Nephron (organoid): ENCODE measurements at regions not wholly inside any gene's neighbourhood (a gene's known extent, or its start where the extent isn't known, plus 50 kb on each side); places are given as distances from the start of the nearest gene placed in this dataset.

Experiments used
- H3K27ac Mint-ChIP-seq, 3 experiments: 2 replicates each; pipeline ENCODE4 v1.8.0; 2020; ENCODE audit warnings: mixed read lengths in 3 of 3, mild to moderate bottlenecking in 2 of 3, moderate library complexity in 1 of 3
- H3K27me3 Mint-ChIP-seq: 2 replicates; pipeline ENCODE4 v1.8.0; 2021; ENCODE audit warnings: low read depth, mild to moderate bottlenecking, moderate library complexity, mixed read lengths
- H3K36me3 Mint-ChIP-seq: 2 replicates; pipeline ENCODE4 v1.8.0; 2020; ENCODE audit warnings: low read depth, mixed read lengths
- H3K4me1 Mint-ChIP-seq: 2 replicates; pipeline ENCODE4 v1.8.0; 2020; ENCODE audit warnings: mixed read lengths
- H3K4me3 Mint-ChIP-seq, 3 experiments: 2 replicates each; pipeline ENCODE4 v1.8.0; 2020; ENCODE audit warnings: mild to moderate bottlenecking in 3 of 3, mixed read lengths in 3 of 3, moderate library complexity in 2 of 3
- H3K9me3 Mint-ChIP-seq: 2 replicates; pipeline ENCODE4 v1.8.0; 2020; ENCODE audit warnings: mixed read lengths
- CTCF ChIP-seq, 3 experiments: fragments of 200-600 bp; sonication (generic); IDR thresholded peaks; one replicate each; pipeline ENCODE4 v1.5.0; 2021; ENCODE audit warnings: antibody characterized with exemption in 3 of 3; ENCODE audit not compliant: unreplicated experiment in 3 of 3

GRCh38 chr15:91556926-91557325 lies 296.6 kb upstream of the SLCO3A1 start:
- no peaks in the 10 kb centered on the region for H3K36me3 Mint-ChIP-seq

GRCh38 chr15:91559066-91559465 lies 294.4 kb upstream of the SLCO3A1 start:
- no peak overlapping the region for H3K4me3 Mint-ChIP-seq
- H3K36me3 Mint-ChIP-seq, result no peaks in the 10 kb centered on the region
- H3K4me1 Mint-ChIP-seq, result no peaks in the 10 kb centered on the region
- no peaks in the 10 kb centered on the region for H3K9me3 Mint-ChIP-seq
- TF ChIP-seq CTCF (IDR thresholded peaks at IDR 0.05; ENCODE audit: unreplicated experiment in 3 of 3), result no peak
- H3K27ac Mint-ChIP-seq, result no peak overlapping the region
- no peaks in the 10 kb centered on the region for H3K27me3 Mint-ChIP-seq

More at GRCh38 chr15:91556926-91557325, 296.6 kb upstream of the SLCO3A1 start:
- no peaks in the 10 kb centered on the region for H3K9me3 Mint-ChIP-seq
- peaks cover 16% of the 10 kb centered on the region for H3K4me1 Mint-ChIP-seq
- H3K4me3 Mint-ChIP-seq, result no peak overlapping the region
- TF ChIP-seq CTCF (IDR thresholded peaks at IDR 0.05; ENCODE audit: unreplicated experiment in 3 of 3), result no peak
- no peak overlapping the region for H3K27ac Mint-ChIP-seq
- H3K27me3 Mint-ChIP-seq, result no peaks in the 10 kb centered on the region

GRCh38 chr15:91561371-91562100 lies 292.0 kb upstream of the SLCO3A1 start:
- TF ChIP-seq CTCF (IDR thresholded peaks at IDR 0.05; ENCODE audit: unreplicated experiment in 3 of 3), result no peak
- Mint-ChIP-seq H3K4me1 (no peaks in the 10 kb centered on the region), H3K36me3 (no peaks in the 10 kb centered on the region), H3K9me3 (no peaks in the 10 kb centered on the region), H3K4me3 (no peak overlapping the region), H3K27me3 (no peaks in the 10 kb centered on the region), H3K27ac (no peak overlapping the region)

GRCh38 chr15:91562698-91563097 lies 290.8 kb upstream of the SLCO3A1 start:
- no peak for TF ChIP-seq CTCF (IDR thresholded peaks at IDR 0.05; ENCODE audit: unreplicated experiment in 3 of 3)
- Mint-ChIP-seq H3K9me3 (no peaks in the 10 kb centered on the region), H3K27ac (no peak overlapping the region), H3K36me3 (no peaks in the 10 kb centered on the region), H3K27me3 (no peaks in the 10 kb centered on the region), H3K4me1 (no peaks in the 10 kb centered on the region), H3K4me3 (no peak overlapping the region)

DNA sequence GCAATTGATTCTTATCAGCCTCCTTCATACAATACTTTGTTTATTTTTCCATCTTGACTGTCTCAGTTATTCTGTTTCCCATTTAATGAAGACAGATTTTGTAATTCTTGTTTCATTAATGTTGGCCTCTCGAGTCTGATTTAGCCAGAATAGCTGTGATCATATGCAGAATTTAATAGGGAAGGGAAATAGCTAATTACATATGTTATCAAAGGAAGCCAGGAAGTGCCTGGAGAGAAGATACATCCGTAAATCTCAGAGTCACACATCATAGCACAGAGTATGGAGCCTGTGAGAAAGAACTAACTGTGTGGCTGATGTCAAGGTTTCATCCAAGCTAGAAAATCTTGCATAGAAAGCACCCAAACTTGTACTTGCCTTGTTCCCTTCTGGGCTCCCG lies 288.9 kb upstream of the SLCO3A1 start:
- Mint-ChIP-seq H3K4me3 (no peak overlapping the region), H3K27ac (no peak overlapping the region), H3K9me3 (no peaks in the 10 kb centered on the region), H3K36me3 (no peaks in the 10 kb centered on the region), H3K4me1 (no peaks in the 10 kb centered on the region), H3K27me3 (peaks cover 5% of the 10 kb centered on the region)
- TF ChIP-seq CTCF (IDR thresholded peaks at IDR 0.05; ENCODE audit: unreplicated experiment in 3 of 3), result no peak

GRCh38 chr15:91566141-91566540 lies 287.4 kb upstream of the SLCO3A1 start:
- no peak for TF ChIP-seq CTCF (IDR thresholded peaks at IDR 0.05; ENCODE audit: unreplicated experiment in 3 of 3)
- peaks cover 3% of the 10 kb centered on the region for H3K9me3 Mint-ChIP-seq
- H3K4me1 Mint-ChIP-seq, result no peaks in the 10 kb centered on the region
- no peaks in the 10 kb centered on the region for H3K36me3 Mint-ChIP-seq
- H3K4me3 Mint-ChIP-seq, result no peak overlapping the region
- H3K27ac Mint-ChIP-seq, result no peak overlapping the region
- H3K27me3 Mint-ChIP-seq, result peaks cover 5% of the 10 kb centered on the region
